ENCODE measurements at regions not wholly inside any gene's neighbourhood (a gene's known extent, or its start where the extent isn't known, plus 50 kb on each side); places are given as distances from the start of the nearest gene placed in this dataset.
A peak's percentile ranks its signal among the peaks of the same experiment; 100 is the strongest.

GRCh38 chr6:43954311-43955131 is 172.7 kb downstream of the MRPL14 start:
- ATAC-seq (no peak), DNase-seq (peak in 2 of 6 donors; percentile 11 to 59), FAIRE-seq (no peak)
- Histone ChIP-seq H3K9me3 (no peaks in the 10 kb centered on the region), H3K4me3 (no peak overlapping the region), H3K27me3 (no peaks in the 10 kb centered on the region), H3K4me1 (no peaks in the 10 kb centered on the region), H3K27ac (no peak overlapping the region), H3K36me3 (no peaks in the 10 kb centered on the region)
- no peak for TF ChIP-seq CTCF (IDR thresholded peaks at IDR 0.05)
- WGBS, 2 donors: 59 to 74% methylated on average over 12 of the region's 12 CpGs
- intact Hi-C loops (cut with DNase I): loop anchor here in 2 of 3 donors (5.0 to 10.0 kb wide), 3 partner anchors 97 to 190 kb away; no protein-coding TSS in a partner anchor

- no peaks in the 10 kb centered on the region for H3K9me3 ChIP-seq
- ATAC-seq (peak in 3 of 4 donors; percentile 46 to 55 (median 47)), FAIRE-seq (no peak), DNase-seq (peak in 2 of 6 donors; percentile 18 to 57)
- H3K4me3 ChIP-seq: no peak overlapping the region
- H3K4me1 ChIP-seq: no peaks in the 10 kb centered on the region
- no peaks in the 10 kb centered on the region for H3K27me3 ChIP-seq
- no peaks in the 10 kb centered on the region for H3K36me3 ChIP-seq
- intact Hi-C loops (cut with DNase I): loop anchor here in 2 of 3 donors (5.0 to 10.0 kb wide), 3 partner anchors 97 to 189 kb away; no protein-coding TSS in a partner anchor
- no peak for TF ChIP-seq CTCF (IDR thresholded peaks at IDR 0.05)
- no peak overlapping the region for H3K27ac ChIP-seq
- WGBS, 2 donors: 34 to 37% methylated on average over 8 of the region's 8 CpGs
Observed at GRCh38 chr6:43953794-43954310, 173.4 kb downstream of the MRPL14 start.

- no peak for TF ChIP-seq CTCF (IDR thresholded peaks at IDR 0.05)
- DNase-seq: peak in 1 of 6 donors; percentile 6
- WGBS, 2 donors: 68 to 73% methylated on average over 2 of the region's 2 CpGs
- ATAC-seq: no peak
- H3K4me1 ChIP-seq: no peaks in the 10 kb centered on the region
- H3K27ac ChIP-seq: no peak overlapping the region
- intact Hi-C loops (cut with DNase I): loop anchor here in 2 of 3 donors (5.0 to 10.0 kb wide), 3 partner anchors 96 to 188 kb away; no protein-coding TSS in a partner anchor
- no peaks in the 10 kb centered on the region for H3K9me3 ChIP-seq
- no peak for FAIRE-seq
- H3K4me3 ChIP-seq: no peak overlapping the region
- no peaks in the 10 kb centered on the region for H3K27me3 ChIP-seq
- H3K36me3 ChIP-seq: no peaks in the 10 kb centered on the region
Observed at GRCh38 chr6:43953256-43953655, 174.0 kb downstream of the MRPL14 start.

GRCh38 chr6:43952746-43953145 is 174.5 kb downstream of the MRPL14 start:
- ATAC-seq (no peak), DNase-seq (peak in 1 of 6 donors; percentile 8), FAIRE-seq (no peak)
- Histone ChIP-seq H3K36me3 (no peaks in the 10 kb centered on the region), H3K4me3 (no peak overlapping the region), H3K27ac (no peak overlapping the region), H3K27me3 (no peaks in the 10 kb centered on the region), H3K4me1 (no peaks in the 10 kb centered on the region), H3K9me3 (no peaks in the 10 kb centered on the region)
- TF ChIP-seq CTCF (IDR thresholded peaks at IDR 0.05): no peak
- intact Hi-C loops (cut with DNase I): loop anchor here in 2 of 3 donors (5.0 to 10.0 kb wide), 3 partner anchors 95 to 188 kb away; no protein-coding TSS in a partner anchor
- WGBS, 2 donors: 88 to 92% methylated on average over 1 of the region's 1 CpG

Data from pancreas (tissue), 10 donors.